ENCODE measurements at regions not wholly inside any gene's neighbourhood (a gene's known extent, or its start where the extent isn't known, plus 50 kb on each side); places are given as distances from the start of the nearest gene placed in this dataset.

- no peaks in the 10 kb centered on the region for H3K9me3 Mint-ChIP-seq
- no peaks in the 10 kb centered on the region for H3K36me3 Mint-ChIP-seq
- DNase-seq (ENCODE audit: low spot score) (no peak), ATAC-seq (no peak)
- H3K27me3 Mint-ChIP-seq, result no peaks in the 10 kb centered on the region
- H3K4me3 Mint-ChIP-seq, result no peak overlapping the region
- H3K4me1 Mint-ChIP-seq (ENCODE audit: low read depth in 2 of 2), result no peaks in the 10 kb centered on the region
- H3K27ac Mint-ChIP-seq, result no peak overlapping the region
Observed at GRCh38 chr6:121499666-121500065, 64.2 kb downstream of the GJA1 start.

DNA sequence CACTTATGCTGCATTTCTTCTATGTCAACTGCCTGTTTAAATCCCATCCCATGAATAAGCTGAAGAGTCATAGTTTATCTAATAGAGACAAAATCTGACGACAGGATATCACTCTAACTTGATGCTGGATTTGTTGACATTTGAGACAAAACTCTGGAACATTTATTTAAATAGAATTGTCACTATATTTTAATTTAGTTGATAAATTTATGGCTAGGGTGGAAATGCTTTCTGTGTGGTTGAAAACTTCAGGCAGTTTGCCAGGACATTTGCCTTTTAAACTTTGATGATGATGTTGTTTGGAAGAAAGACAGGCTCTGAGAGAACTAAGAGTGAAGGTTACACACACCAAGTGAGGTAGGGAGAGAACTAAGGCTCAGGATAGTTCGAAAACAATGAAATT lies 68.1 kb downstream of the GJA1 start:
- Mint-ChIP-seq H3K4me3 (no peak overlapping the region), H3K4me1 (ENCODE audit: low read depth in 2 of 2) (no peaks in the 10 kb centered on the region), H3K36me3 (no peaks in the 10 kb centered on the region), H3K27ac (no peak overlapping the region), H3K9me3 (no peaks in the 10 kb centered on the region), H3K27me3 (no peaks in the 10 kb centered on the region)
- DNase-seq (ENCODE audit: low spot score) (no peak), ATAC-seq (no peak)

- H3K4me1 Mint-ChIP-seq (ENCODE audit: low read depth in 2 of 2), result no peaks in the 10 kb centered on the region
- no peaks in the 10 kb centered on the region for H3K9me3 Mint-ChIP-seq
- no peak for DNase-seq (ENCODE audit: low spot score)
- ATAC-seq, result no peak
- H3K27me3 Mint-ChIP-seq, result no peaks in the 10 kb centered on the region
- H3K36me3 Mint-ChIP-seq, result no peaks in the 10 kb centered on the region
- no peak overlapping the region for H3K27ac Mint-ChIP-seq
- H3K4me3 Mint-ChIP-seq, result no peak overlapping the region
Observed at GRCh38 chr6:121504227-121504626, 68.8 kb downstream of the GJA1 start.

GRCh38 chr6:121505284-121505683 lies 69.8 kb downstream of the GJA1 start:
- no peaks in the 10 kb centered on the region for H3K4me1 Mint-ChIP-seq (ENCODE audit: low read depth in 2 of 2)
- no peaks in the 10 kb centered on the region for H3K36me3 Mint-ChIP-seq
- no peak overlapping the region for H3K27ac Mint-ChIP-seq
- no peak for ATAC-seq
- no peak for DNase-seq (ENCODE audit: low spot score)
- no peak overlapping the region for H3K4me3 Mint-ChIP-seq
- H3K27me3 Mint-ChIP-seq, result no peaks in the 10 kb centered on the region
- H3K9me3 Mint-ChIP-seq, result no peaks in the 10 kb centered on the region

- ATAC-seq (no peak), DNase-seq (ENCODE audit: low spot score) (no peak)
- H3K9me3 Mint-ChIP-seq, result no peaks in the 10 kb centered on the region
- no peaks in the 10 kb centered on the region for H3K4me1 Mint-ChIP-seq (ENCODE audit: low read depth in 2 of 2)
- no peaks in the 10 kb centered on the region for H3K27me3 Mint-ChIP-seq
- no peaks in the 10 kb centered on the region for H3K36me3 Mint-ChIP-seq
- no peak overlapping the region for H3K4me3 Mint-ChIP-seq
- no peak overlapping the region for H3K27ac Mint-ChIP-seq
Observed at GRCh38 chr6:121506761-121507754, 71.6 kb downstream of the GJA1 start.

- DNase-seq (ENCODE audit: low spot score), result no peak
- no peaks in the 10 kb centered on the region for H3K4me1 Mint-ChIP-seq (ENCODE audit: low read depth in 2 of 2)
- H3K27ac Mint-ChIP-seq, result no peak overlapping the region
- no peaks in the 10 kb centered on the region for H3K36me3 Mint-ChIP-seq
- no peak overlapping the region for H3K4me3 Mint-ChIP-seq
- ATAC-seq, result no peak
- H3K27me3 Mint-ChIP-seq, result no peaks in the 10 kb centered on the region
- H3K9me3 Mint-ChIP-seq, result no peaks in the 10 kb centered on the region
Observed at GRCh38 chr6:121510568-121511177, 75.2 kb downstream of the GJA1 start.

DNA sequence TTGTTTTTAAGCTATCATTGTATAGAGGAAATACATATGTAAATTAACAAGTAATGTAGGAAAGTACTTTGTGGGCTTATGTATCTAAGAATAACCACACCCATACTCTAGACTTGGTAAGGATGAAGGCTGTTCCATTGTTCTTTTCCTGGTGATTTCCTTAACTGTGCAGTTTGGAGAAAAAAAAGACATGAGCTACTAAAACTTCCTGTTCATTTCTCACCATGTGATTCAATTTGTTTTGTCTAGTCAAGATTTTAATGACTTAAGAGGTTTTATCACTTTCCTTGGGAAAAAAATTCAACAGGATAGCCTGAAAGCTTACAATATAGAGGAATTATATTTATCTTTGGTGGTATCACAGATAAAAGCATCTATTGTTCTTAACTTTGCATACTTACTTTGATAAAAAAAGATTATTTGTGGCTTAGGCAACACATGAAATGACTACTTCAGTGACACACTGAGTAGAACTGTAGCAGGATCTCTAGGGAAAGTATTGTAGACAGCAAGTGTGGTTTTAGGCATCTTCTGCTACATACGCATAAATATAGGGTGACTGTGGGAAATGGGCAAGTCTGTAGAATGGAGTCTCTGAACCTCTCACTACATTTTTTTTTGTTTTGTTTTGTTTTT lies 80.3 kb downstream of the GJA1 start:
- H3K4me1 Mint-ChIP-seq (ENCODE audit: low read depth in 2 of 2), result no peaks in the 10 kb centered on the region
- no peak overlapping the region for H3K4me3 Mint-ChIP-seq
- DNase-seq (ENCODE audit: low spot score) (no peak), ATAC-seq (no peak)
- no peak overlapping the region for H3K27ac Mint-ChIP-seq
- H3K9me3 Mint-ChIP-seq, result no peaks in the 10 kb centered on the region
- no peaks in the 10 kb centered on the region for H3K36me3 Mint-ChIP-seq
- no peaks in the 10 kb centered on the region for H3K27me3 Mint-ChIP-seq

DNA sequence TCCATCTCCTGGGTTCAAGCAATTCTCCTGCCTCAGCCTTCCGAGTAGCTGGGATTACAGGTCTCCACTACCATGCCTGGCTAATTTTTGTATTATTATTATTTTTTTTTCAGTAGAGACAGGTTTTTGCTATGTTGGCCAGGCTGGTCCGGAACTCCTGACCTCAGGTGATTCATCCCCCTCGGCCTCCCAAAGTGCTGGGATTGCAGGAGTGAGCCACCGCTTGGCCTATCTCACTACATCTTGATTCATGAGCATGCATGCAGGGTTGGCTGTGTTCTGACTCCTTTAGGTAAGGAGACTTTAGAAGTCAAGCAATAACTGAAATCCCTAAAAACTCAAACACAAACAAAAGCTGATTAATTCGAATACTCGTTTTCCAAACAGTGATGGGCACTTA lies 80.9 kb downstream of the GJA1 start:
- no peaks in the 10 kb centered on the region for H3K36me3 Mint-ChIP-seq
- DNase-seq (ENCODE audit: low spot score) (no peak), ATAC-seq (no peak)
- no peaks in the 10 kb centered on the region for H3K4me1 Mint-ChIP-seq (ENCODE audit: low read depth in 2 of 2)
- H3K4me3 Mint-ChIP-seq, result no peak overlapping the region
- H3K27ac Mint-ChIP-seq, result no peak overlapping the region
- no peaks in the 10 kb centered on the region for H3K27me3 Mint-ChIP-seq
- H3K9me3 Mint-ChIP-seq, result no peaks in the 10 kb centered on the region

GRCh38 chr6:121520337-121521163 lies 85.1 kb downstream of the GJA1 start:
- Mint-ChIP-seq H3K27ac (no peak overlapping the region), H3K36me3 (no peaks in the 10 kb centered on the region), H3K4me3 (no peak overlapping the region), H3K4me1 (ENCODE audit: low read depth in 2 of 2) (no peaks in the 10 kb centered on the region), H3K27me3 (no peaks in the 10 kb centered on the region), H3K9me3 (no peaks in the 10 kb centered on the region)
- DNase-seq (ENCODE audit: low spot score) (no peak), ATAC-seq (no peak)

DNA sequence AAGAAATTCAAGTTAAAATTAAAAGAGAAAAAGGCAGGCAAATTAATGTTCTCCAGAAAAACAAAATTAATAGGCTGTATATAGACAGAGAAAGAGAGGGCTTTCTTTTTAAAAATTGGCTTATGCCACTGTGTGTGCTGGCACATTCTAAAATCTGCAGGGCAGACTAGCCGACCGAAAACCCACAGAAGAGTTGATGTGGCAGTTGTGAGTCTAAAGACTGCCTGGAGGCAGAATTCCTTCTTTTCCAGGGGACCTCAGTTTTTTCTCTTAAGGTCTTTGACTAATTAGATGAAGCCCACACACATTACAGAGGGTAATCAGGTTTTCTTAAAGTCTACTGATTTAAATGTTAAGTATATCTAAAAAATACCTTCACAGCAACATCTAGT lies 85.7 kb downstream of the GJA1 start:
- Mint-ChIP-seq H3K4me3 (no peak overlapping the region), H3K27me3 (no peaks in the 10 kb centered on the region), H3K27ac (no peak overlapping the region), H3K9me3 (no peaks in the 10 kb centered on the region), H3K4me1 (ENCODE audit: low read depth in 2 of 2) (no peaks in the 10 kb centered on the region), H3K36me3 (no peaks in the 10 kb centered on the region)
- ATAC-seq (no peak), DNase-seq (ENCODE audit: low spot score) (no peak)

GRCh38 chr6:121522265-121522664 lies 86.8 kb downstream of the GJA1 start:
- ATAC-seq (no peak), DNase-seq (ENCODE audit: low spot score) (no peak)
- Mint-ChIP-seq H3K27me3 (no peaks in the 10 kb centered on the region), H3K9me3 (no peaks in the 10 kb centered on the region), H3K4me3 (no peak overlapping the region), H3K36me3 (no peaks in the 10 kb centered on the region), H3K4me1 (ENCODE audit: low read depth in 2 of 2) (no peaks in the 10 kb centered on the region), H3K27ac (no peak overlapping the region)

GRCh38 chr6:121522771-121523386 lies 87.4 kb downstream of the GJA1 start:
- ATAC-seq, result no peak
- H3K4me3 Mint-ChIP-seq, result no peak overlapping the region
- H3K36me3 Mint-ChIP-seq, result no peaks in the 10 kb centered on the region
- DNase-seq (ENCODE audit: low spot score), result no peak
- H3K27me3 Mint-ChIP-seq, result no peaks in the 10 kb centered on the region
- no peaks in the 10 kb centered on the region for H3K9me3 Mint-ChIP-seq
- no peaks in the 10 kb centered on the region for H3K4me1 Mint-ChIP-seq (ENCODE audit: low read depth in 2 of 2)
- no peak overlapping the region for H3K27ac Mint-ChIP-seq

- DNase-seq (ENCODE audit: low spot score) (no peak), ATAC-seq (no peak)
- no peaks in the 10 kb centered on the region for H3K36me3 Mint-ChIP-seq
- no peak overlapping the region for H3K27ac Mint-ChIP-seq
- H3K27me3 Mint-ChIP-seq, result no peaks in the 10 kb centered on the region
- no peaks in the 10 kb centered on the region for H3K4me1 Mint-ChIP-seq (ENCODE audit: low read depth in 2 of 2)
- H3K4me3 Mint-ChIP-seq, result no peak overlapping the region
- H3K9me3 Mint-ChIP-seq, result no peaks in the 10 kb centered on the region
Observed at GRCh38 chr6:121523628-121524027, 88.2 kb downstream of the GJA1 start.

Data from natural killer cell treated with Interleukin-12 subunit alpha and Interleukin-12 subunit beta and Interleukin-15 and Interleukin-18, amount 100 ng/mL, for 72 hours (primary cell).